Stimulated activated naive CD8-positive, alpha-beta T cell treated with anti-CD3 and anti-CD28 coated beads, Interleukin-15, amount 100 ng/mL, for 72 hours (primary cell): ENCODE measurements at regions not wholly inside any gene's neighbourhood (a gene's known extent, or its start where the extent isn't known, plus 50 kb on each side); places are given as distances from the start of the nearest gene placed in this dataset.
"Not testable (repeated sequence)": the region's sequence is repeated elsewhere in the genome, so short reads cannot be mapped to it uniquely, and the experiment has no call there.

ENCODE experiments used
- ATAC-seq: fragments of 150-1000 bp; cut with Tn5 transposase; 2 replicates; pipeline ENCODE4 v1.10.0; 2021; ENCODE audit warnings: mild to moderate bottlenecking, moderate library complexity
- DNase-seq, 2 donors: peaks; one replicate each; pipeline ENCODE4 v3.0.0; 2021 to 2022
- H3K27ac Mint-ChIP-seq, 2 donors: one replicate each; pipeline ENCODE4 v1.8.0; 2022; ENCODE audit warnings: mild to moderate bottlenecking in 2 of 2, mixed read lengths in 2 of 2, moderate library complexity in 2 of 2
- H3K27me3 Mint-ChIP-seq: one replicate; pipeline ENCODE4 v1.8.0; 2022; ENCODE audit warnings: mixed read lengths
- H3K4me1 Mint-ChIP-seq: one replicate; pipeline ENCODE4 v1.8.0; 2022; ENCODE audit warnings: mild to moderate bottlenecking, mixed read lengths
- H3K4me3 Mint-ChIP-seq, 2 donors: one replicate each; pipeline ENCODE4 v1.8.0; 2022; ENCODE audit warnings: mild to moderate bottlenecking in 2 of 2, mixed read lengths in 2 of 2, moderate library complexity in 1 of 2
- H3K9me3 Mint-ChIP-seq, 2 donors: one replicate each; pipeline ENCODE4 v1.8.0; 2022; ENCODE audit warnings: mixed read lengths in 2 of 2

DNA sequence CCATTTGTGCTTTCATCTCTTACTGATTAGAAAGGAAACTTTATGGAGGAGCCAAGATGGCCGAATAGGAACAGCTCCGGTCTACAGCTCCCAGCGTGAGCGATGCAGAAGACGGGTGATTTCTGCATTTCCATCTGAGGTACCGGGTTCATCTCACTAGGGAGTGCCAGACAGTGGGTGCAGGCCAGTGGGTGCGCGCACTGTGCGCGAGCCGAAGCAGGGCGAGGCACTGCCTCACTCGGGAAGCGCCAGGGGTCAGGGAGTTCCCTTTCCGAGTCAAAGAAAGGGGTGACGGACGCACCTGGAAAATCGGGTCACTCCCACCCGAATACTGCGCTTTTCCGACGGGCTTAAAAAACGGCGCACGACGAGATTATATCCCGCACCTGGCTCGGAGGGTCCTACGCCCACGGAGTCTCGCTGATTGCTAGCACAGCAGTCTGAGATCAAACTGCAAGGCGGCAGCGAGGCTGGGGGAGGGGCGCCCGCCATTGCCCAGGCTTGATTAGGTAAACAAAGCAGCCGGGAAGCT is 63.5 kb upstream of the SH3GL3 start:
- H3K4me3 Mint-ChIP-seq, H3K27ac Mint-ChIP-seq, ATAC-seq: not testable (repeated sequence)

GRCh38 chr15:83396101-83396500 is 51.0 kb upstream of the SH3GL3 start:
- H3K27ac Mint-ChIP-seq, result peak overlapping the region in 1 of 2 donors; percentile 42
- DNase-seq (no peak), ATAC-seq (no peak)
- no peaks in the 10 kb centered on the region for H3K4me1 Mint-ChIP-seq
- H3K4me3 Mint-ChIP-seq, result no peak overlapping the region
- peaks cover 27% of the 10 kb centered on the region for H3K27me3 Mint-ChIP-seq
- H3K9me3 Mint-ChIP-seq, result no peaks in the 10 kb centered on the region

More for the DNA sequence above, 63.5 kb upstream of the SH3GL3 start:
- H3K9me3 Mint-ChIP-seq, H3K4me1 Mint-ChIP-seq, DNase-seq: not testable (repeated sequence)
- peaks cover 24% of the 10 kb centered on the region for H3K27me3 Mint-ChIP-seq
